CD4-positive, CD25-positive, alpha-beta regulatory T cell (primary cell): ENCODE measurements at regions not wholly inside any gene's neighbourhood (a gene's known extent, or its start where the extent isn't known, plus 50 kb on each side); places are given as distances from the start of the nearest gene placed in this dataset.

Experiments
- ATAC-seq, 2 donors: fragments of 150-1000 bp; cut with Tn5 transposase; one replicate each; pipeline ENCODE4 v1.10.0; 2021; ENCODE audit warnings: low read depth in 2 of 2, moderate number of reproducible peaks in 2 of 2, moderate library complexity in 1 of 2
- DNase-seq, 3 donors: peaks; one replicate each; pipeline versions ENCODE4 v3.0.0 to v3.0.0-alpha.2; 2012 to 2022; ENCODE audit warnings: mixed read lengths in 1 of 3
- H3K27ac ChIP-seq: one replicate; pipeline ENCODE4 v1.7.0; 2013; ENCODE audit warnings: mild to moderate bottlenecking, low read length; ENCODE audit not compliant: insufficient read depth, poor library complexity, severe bottlenecking
- H3K27me3 ChIP-seq: one replicate; pipeline ENCODE4 v1.7.0; 2013; ENCODE audit warnings: low read length; ENCODE audit not compliant: control insufficient read depth, insufficient read depth
- H3K36me3 ChIP-seq: one replicate; pipeline ENCODE4 v1.7.0; 2013; ENCODE audit warnings: mild to moderate bottlenecking, low read length, moderate library complexity; ENCODE audit not compliant: control insufficient read depth, insufficient read depth
- H3K4me1 ChIP-seq: 2 replicates; pipeline ENCODE4 v1.7.0; 2013; ENCODE audit warnings: mild to moderate bottlenecking, low read length; ENCODE audit not compliant: insufficient read depth, control insufficient read depth, poor library complexity, severe bottlenecking
- H3K4me3 ChIP-seq: one replicate; pipeline ENCODE4 v1.7.0; 2013; ENCODE audit warnings: low read depth, mild to moderate bottlenecking, low read length, moderate library complexity
- H3K9me3 ChIP-seq, 2 experiments: 1 replicate in 1 of 2; 2 replicates in 1 of 2; pipeline ENCODE4 v1.7.0; 2013; ENCODE audit warnings: low read length in 2 of 2, mild to moderate bottlenecking in 1 of 2, moderate library complexity in 1 of 2; ENCODE audit not compliant: control insufficient read depth in 2 of 2
- H3K27ac Mint-ChIP-seq, 3 donors: one replicate each; pipeline ENCODE4 v1.8.0; 2020 to 2022; ENCODE audit warnings: mild to moderate bottlenecking in 3 of 3, mixed read lengths in 3 of 3, moderate library complexity in 2 of 3
- H3K27me3 Mint-ChIP-seq: one replicate; pipeline ENCODE4 v1.8.0; 2022; ENCODE audit warnings: mild to moderate bottlenecking, mixed read lengths
- H3K36me3 Mint-ChIP-seq: one replicate; pipeline ENCODE4 v1.8.0; 2020; ENCODE audit warnings: mixed read lengths
- H3K4me1 Mint-ChIP-seq, 4 donors: one replicate each; pipeline ENCODE4 v1.8.0; 2020 to 2022; ENCODE audit warnings: mixed read lengths in 4 of 4, mild to moderate bottlenecking in 1 of 4
- H3K4me3 Mint-ChIP-seq, 4 donors: one replicate each; pipeline ENCODE4 v1.8.0; 2020 to 2022; ENCODE audit warnings: mild to moderate bottlenecking in 4 of 4, mixed read lengths in 4 of 4, moderate library complexity in 3 of 4
- H3K9me3 Mint-ChIP-seq, 7 donors: one replicate each; pipeline ENCODE4 v1.8.0; 2020 to 2022; ENCODE audit warnings: mixed read lengths in 7 of 7, mild to moderate bottlenecking in 3 of 7, moderate library complexity in 2 of 7

DNA sequence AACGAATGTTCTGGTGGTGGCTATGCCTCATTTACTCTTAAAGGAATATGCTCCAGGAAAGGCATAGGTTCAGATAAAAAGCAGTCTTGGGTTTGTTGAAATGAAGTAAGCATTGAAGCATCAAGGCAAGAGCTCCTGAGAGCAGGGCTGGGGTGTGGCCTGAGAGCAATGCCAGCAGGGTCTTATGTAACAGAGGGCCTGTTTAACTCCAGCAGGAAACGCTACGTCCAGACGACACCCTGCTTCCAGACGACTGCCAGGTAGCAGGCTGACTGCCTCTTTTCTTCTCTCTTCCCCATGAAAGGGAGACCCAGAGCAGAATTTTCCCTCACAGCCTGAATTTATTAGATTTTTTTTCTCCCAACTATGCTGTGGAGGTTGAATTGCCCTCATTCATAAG is 127.2 kb upstream of the SLC5A12 start:
- H3K36me3 Mint-ChIP-seq: no peaks in the 10 kb centered on the region
- H3K27me3 Mint-ChIP-seq: no peaks in the 10 kb centered on the region
- peaks cover 0 to 3% (median 0%) of the 10 kb centered on the region in 4 donors for H3K4me1 Mint-ChIP-seq
- Histone ChIP-seq H3K9me3 (no peaks in the 10 kb centered on the region), H3K4me1 (no peaks in the 10 kb centered on the region), H3K27me3 (no peaks in the 10 kb centered on the region), H3K4me3 (no peak overlapping the region), H3K27ac (no peak overlapping the region), H3K36me3 (no peaks in the 10 kb centered on the region)
- no peak for ATAC-seq
- peaks cover 4 to 13% (median 9%) of the 10 kb centered on the region in 7 donors for H3K9me3 Mint-ChIP-seq
- H3K27ac Mint-ChIP-seq: no peak overlapping the region
- DNase-seq: no peak
- no peak overlapping the region for H3K4me3 Mint-ChIP-seq

DNA sequence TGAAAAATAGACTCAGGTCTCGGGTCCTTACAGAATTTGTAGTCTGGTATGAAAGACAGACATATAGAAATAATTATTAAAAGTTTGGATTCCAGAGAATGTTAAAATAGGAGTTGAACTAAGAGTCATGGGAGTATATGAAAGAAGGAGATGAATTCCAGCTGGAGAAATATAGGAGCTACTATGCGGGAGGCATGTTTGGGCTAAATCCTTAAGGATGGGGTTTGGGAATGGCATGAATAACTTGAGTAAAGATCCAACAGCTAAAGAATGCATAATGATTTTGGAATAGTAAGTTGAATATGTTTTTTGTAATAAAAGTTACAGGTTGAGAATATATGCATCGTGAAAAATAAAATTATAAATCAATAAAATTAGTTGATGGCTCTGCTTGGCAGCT is 129.4 kb upstream of the SLC5A12 start:
- peaks cover 0 to 3% (median 0%) of the 10 kb centered on the region in 4 donors for H3K4me1 Mint-ChIP-seq
- Histone ChIP-seq H3K27me3 (no peaks in the 10 kb centered on the region), H3K9me3 (no peaks in the 10 kb centered on the region), H3K36me3 (no peaks in the 10 kb centered on the region), H3K27ac (no peak overlapping the region), H3K4me3 (no peak overlapping the region), H3K4me1 (no peaks in the 10 kb centered on the region)
- no peak for DNase-seq
- ATAC-seq: no peak
- H3K4me3 Mint-ChIP-seq: no peak overlapping the region
- no peaks in the 10 kb centered on the region for H3K36me3 Mint-ChIP-seq
- H3K27ac Mint-ChIP-seq: no peak overlapping the region
- H3K9me3 Mint-ChIP-seq: peaks cover 4 to 12% (median 9%) of the 10 kb centered on the region in 7 donors
- no peaks in the 10 kb centered on the region for H3K27me3 Mint-ChIP-seq

DNA sequence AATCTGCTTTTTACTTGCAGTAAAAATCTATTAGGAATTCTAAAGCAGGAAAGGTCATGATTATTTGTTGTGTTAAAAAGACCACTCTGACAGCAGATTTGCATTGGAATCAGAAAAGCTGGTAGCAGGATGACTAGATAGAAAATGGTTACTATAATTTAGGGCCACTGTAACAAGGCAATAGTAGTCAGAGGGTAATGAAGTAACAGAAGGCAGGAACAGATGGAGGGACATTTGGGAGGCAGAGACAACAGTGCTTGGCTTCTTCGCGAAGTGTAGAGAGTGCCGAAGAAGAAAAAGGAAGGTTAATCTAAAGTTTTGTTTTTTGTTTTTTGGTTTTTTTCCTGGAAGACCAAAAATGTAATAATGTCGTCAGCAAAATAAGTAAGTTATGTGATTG is 129.8 kb upstream of the SLC5A12 start:
- Histone ChIP-seq H3K4me1 (no peaks in the 10 kb centered on the region), H3K9me3 (no peaks in the 10 kb centered on the region), H3K36me3 (no peaks in the 10 kb centered on the region), H3K27ac (no peak overlapping the region), H3K4me3 (no peak overlapping the region), H3K27me3 (no peaks in the 10 kb centered on the region)
- Mint-ChIP-seq H3K27me3 (no peaks in the 10 kb centered on the region), H3K9me3 (peaks cover 3 to 11% (median 8%) of the 10 kb centered on the region in 7 donors), H3K36me3 (no peaks in the 10 kb centered on the region), H3K4me3 (no peak overlapping the region), H3K4me1 (peaks cover 0 to 3% (median 0%) of the 10 kb centered on the region in 4 donors), H3K27ac (no peak overlapping the region)
- no peak for ATAC-seq
- no peak for DNase-seq

DNA sequence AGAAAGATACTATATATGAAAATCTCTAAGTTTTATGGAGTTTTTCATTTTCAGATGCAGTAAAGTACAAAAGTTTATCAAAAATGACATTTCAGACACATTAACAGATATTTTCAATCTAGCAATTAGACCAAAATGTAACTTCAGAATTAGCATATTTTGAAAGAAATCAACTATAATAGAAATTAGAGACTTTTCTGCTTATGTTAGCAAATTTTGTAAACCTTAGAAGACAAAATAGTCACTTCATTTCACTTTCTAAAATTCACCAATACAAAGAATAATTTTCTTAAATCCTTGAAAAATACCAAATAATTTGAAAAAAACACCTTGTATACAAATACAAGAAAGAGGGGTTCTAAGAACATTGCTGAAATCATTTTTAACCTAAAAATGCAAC is 135.8 kb upstream of the FIBIN start:
- H3K27me3 Mint-ChIP-seq: no peaks in the 10 kb centered on the region
- Histone ChIP-seq H3K4me1 (no peaks in the 10 kb centered on the region), H3K27ac (no peak overlapping the region), H3K36me3 (no peaks in the 10 kb centered on the region), H3K9me3 (no peaks in the 10 kb centered on the region), H3K27me3 (no peaks in the 10 kb centered on the region), H3K4me3 (no peak overlapping the region)
- peaks cover 0 to 12% (median 0%) of the 10 kb centered on the region in 7 donors for H3K9me3 Mint-ChIP-seq
- ATAC-seq (no peak), DNase-seq (no peak)
- no peaks in the 10 kb centered on the region for H3K36me3 Mint-ChIP-seq
- no peaks in the 10 kb centered on the region for H3K4me1 Mint-ChIP-seq
- no peak overlapping the region for H3K27ac Mint-ChIP-seq
- H3K4me3 Mint-ChIP-seq: no peak overlapping the region

DNA sequence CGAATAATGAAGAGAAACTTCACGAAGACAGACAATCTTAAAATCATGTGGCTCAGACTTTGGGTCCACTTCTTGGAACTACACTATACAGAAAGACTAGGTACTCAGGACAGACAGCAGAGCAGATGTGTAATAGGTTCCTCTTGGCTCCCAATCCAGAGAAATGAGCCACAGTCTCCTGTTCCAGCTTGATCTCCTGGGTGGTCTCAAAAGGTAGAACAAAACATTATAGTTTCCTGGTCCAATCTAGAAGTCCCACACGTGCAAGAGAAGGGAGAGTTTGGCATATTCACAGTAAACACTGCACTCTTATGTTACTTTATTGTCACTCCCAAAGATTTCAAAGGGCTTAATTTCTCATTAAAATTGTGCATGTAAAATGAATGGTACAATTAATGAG is 134.5 kb upstream of the FIBIN start:
- H3K27ac Mint-ChIP-seq: no peak overlapping the region
- Histone ChIP-seq H3K36me3 (no peaks in the 10 kb centered on the region), H3K27ac (no peak overlapping the region), H3K27me3 (no peaks in the 10 kb centered on the region), H3K4me1 (no peaks in the 10 kb centered on the region), H3K9me3 (no peaks in the 10 kb centered on the region), H3K4me3 (no peak overlapping the region)
- H3K9me3 Mint-ChIP-seq: peaks cover 0 to 12% (median 2%) of the 10 kb centered on the region in 7 donors
- no peaks in the 10 kb centered on the region for H3K4me1 Mint-ChIP-seq
- H3K27me3 Mint-ChIP-seq: no peaks in the 10 kb centered on the region
- no peak overlapping the region for H3K4me3 Mint-ChIP-seq
- DNase-seq: no peak
- no peaks in the 10 kb centered on the region for H3K36me3 Mint-ChIP-seq
- no peak for ATAC-seq

DNA sequence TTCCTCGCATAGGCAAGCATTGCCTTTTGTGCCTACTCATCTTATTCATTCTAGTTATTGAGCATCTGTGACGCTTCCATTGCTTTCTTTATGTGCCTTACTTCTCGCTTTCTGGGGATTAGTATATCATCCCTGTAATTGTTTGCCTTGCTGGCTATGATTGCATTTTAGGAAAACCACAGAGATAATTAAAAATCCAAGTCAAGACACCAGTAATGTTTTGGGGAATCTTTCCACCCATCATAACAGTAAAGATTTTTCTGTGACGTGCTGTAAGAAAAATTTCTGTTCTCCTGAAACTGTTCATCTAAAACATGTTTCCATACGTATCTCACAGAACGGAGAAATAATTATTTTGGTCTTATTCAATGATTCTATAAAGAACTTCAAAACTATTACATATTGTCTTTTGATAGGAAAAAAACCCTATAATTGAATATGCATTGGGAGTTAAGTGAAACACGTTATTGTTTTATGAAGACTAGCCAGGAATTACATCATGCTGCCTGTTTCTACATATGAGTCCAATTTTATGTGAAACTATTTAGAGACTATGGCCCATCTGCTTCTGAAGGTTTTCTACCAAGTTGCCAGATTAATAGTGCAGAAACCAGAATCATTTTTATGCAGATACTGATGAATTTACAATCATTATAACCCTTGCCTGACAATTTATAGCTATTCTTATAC is 133.7 kb upstream of the FIBIN start:
- Mint-ChIP-seq H3K4me3 (no peak overlapping the region), H3K27me3 (no peaks in the 10 kb centered on the region), H3K4me1 (no peaks in the 10 kb centered on the region), H3K9me3 (peaks cover 0 to 12% (median 3%) of the 10 kb centered on the region in 7 donors), H3K27ac (no peak overlapping the region), H3K36me3 (no peaks in the 10 kb centered on the region)
- DNase-seq (no peak), ATAC-seq (no peak)
- H3K27ac ChIP-seq: no peak overlapping the region
- no peaks in the 10 kb centered on the region for H3K4me1 ChIP-seq
- no peaks in the 10 kb centered on the region for H3K36me3 ChIP-seq
- no peak overlapping the region for H3K4me3 ChIP-seq
- H3K9me3 ChIP-seq: no peaks in the 10 kb centered on the region
- H3K27me3 ChIP-seq: no peaks in the 10 kb centered on the region

DNA sequence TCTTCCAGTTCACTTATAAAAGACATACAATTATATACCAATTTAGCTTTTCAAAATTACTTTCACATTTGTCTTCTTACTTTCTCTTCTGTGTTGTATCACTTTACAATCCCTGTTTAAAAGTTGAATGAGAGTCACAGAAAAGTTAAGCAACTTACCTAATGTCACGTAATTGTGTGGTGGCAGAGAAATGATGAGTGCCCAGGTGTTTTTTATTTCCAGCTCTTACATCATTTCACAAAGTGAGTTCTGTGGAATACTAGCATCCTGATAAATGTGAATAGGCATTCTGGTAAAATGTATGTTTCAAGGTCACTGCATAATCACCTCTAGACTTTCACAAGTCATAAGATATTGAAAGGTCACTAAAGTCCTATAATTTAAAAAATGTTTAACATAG is 133.0 kb upstream of the FIBIN start:
- Mint-ChIP-seq H3K27me3 (no peaks in the 10 kb centered on the region), H3K4me1 (no peaks in the 10 kb centered on the region), H3K9me3 (peaks cover 0 to 12% (median 3%) of the 10 kb centered on the region in 7 donors), H3K4me3 (no peak overlapping the region), H3K36me3 (no peaks in the 10 kb centered on the region), H3K27ac (no peak overlapping the region)
- no peaks in the 10 kb centered on the region for H3K4me1 ChIP-seq
- H3K27ac ChIP-seq: no peak overlapping the region
- H3K4me3 ChIP-seq: no peak overlapping the region
- H3K9me3 ChIP-seq: no peaks in the 10 kb centered on the region
- ATAC-seq: no peak
- H3K27me3 ChIP-seq: no peaks in the 10 kb centered on the region
- no peak for DNase-seq
- no peaks in the 10 kb centered on the region for H3K36me3 ChIP-seq

DNA sequence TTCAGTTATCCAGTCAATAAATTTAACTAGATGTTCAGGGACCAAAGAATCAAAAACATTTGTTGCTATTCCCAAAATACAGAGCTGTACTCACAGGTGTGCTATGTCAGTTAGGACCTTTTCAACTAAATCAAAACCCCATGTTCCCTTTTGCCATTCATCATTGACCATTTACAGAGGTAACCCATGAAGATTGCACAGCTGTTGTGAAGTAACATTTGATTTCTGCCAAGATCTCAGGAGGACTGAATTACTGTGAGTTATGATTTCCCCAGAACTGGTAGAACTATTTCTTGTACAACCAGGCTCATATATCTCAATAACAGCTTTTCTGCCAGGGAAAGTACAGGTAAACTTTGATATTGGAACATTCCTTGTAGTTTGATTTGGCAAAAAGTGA is 131.1 kb upstream of the FIBIN start:
- no peaks in the 10 kb centered on the region for H3K36me3 ChIP-seq
- no peak for DNase-seq
- H3K27me3 Mint-ChIP-seq: no peaks in the 10 kb centered on the region
- H3K27me3 ChIP-seq: no peaks in the 10 kb centered on the region
- H3K9me3 ChIP-seq: no peaks in the 10 kb centered on the region
- no peak for ATAC-seq
- no peak overlapping the region for H3K4me3 ChIP-seq
- H3K9me3 Mint-ChIP-seq: peaks cover 1 to 15% (median 3%) of the 10 kb centered on the region in 7 donors
- H3K4me1 Mint-ChIP-seq: no peaks in the 10 kb centered on the region
- H3K27ac ChIP-seq: no peak overlapping the region
- no peaks in the 10 kb centered on the region for H3K4me1 ChIP-seq
- H3K4me3 Mint-ChIP-seq: no peak overlapping the region
- H3K36me3 Mint-ChIP-seq: no peaks in the 10 kb centered on the region
- H3K27ac Mint-ChIP-seq: no peak overlapping the region
